ACC112 (cell line): ENCODE measurements at regions not wholly inside any gene's neighbourhood (a gene's known extent, or its start where the extent isn't known, plus 50 kb on each side); places are given as distances from the start of the nearest gene placed in this dataset.

Experiments
- H2AFZ ChIP-seq: fragments of 200-600 bp; sonication (generic); one replicate; pipeline ENCODE4 v1.6.0; 2017; ENCODE audit warnings: antibody characterized with exemption, low read length; ENCODE audit not compliant: unreplicated experiment
- H3K27ac ChIP-seq: fragments of 200-600 bp; sonication (generic); 2 replicates; pipeline ENCODE4 v1.5.1; 2014; ENCODE audit warnings: low read depth, mild to moderate bottlenecking, antibody characterized with exemption, low read length, moderate library complexity
- H3K27me3 ChIP-seq: fragments of 200-600 bp; sonication (generic); 2 replicates; pipeline ENCODE4 v1.6.1; 2014; ENCODE audit warnings: mild to moderate bottlenecking, antibody characterized with exemption, low read length, moderate library complexity, mixed read lengths; ENCODE audit not compliant: insufficient read depth
- H3K36me3 ChIP-seq: fragments of 200-600 bp; sonication (generic); 2 replicates; pipeline ENCODE4 v1.6.1; 2016; ENCODE audit warnings: mild to moderate bottlenecking, antibody characterized with exemption, low read length, moderate library complexity, mixed read lengths; ENCODE audit not compliant: insufficient read depth
- H3K4me1 ChIP-seq: fragments of 200-600 bp; sonication (generic); one replicate; pipeline ENCODE4 v1.6.1; 2016; ENCODE audit warnings: low read length, mixed read lengths; ENCODE audit not compliant: insufficient read depth, unreplicated experiment, control insufficient read depth
- H3K4me3 ChIP-seq: fragments of 200-600 bp; sonication (generic); 2 replicates; pipeline ENCODE4 v1.5.1; 2014; ENCODE audit warnings: mild to moderate bottlenecking, low read depth, low read length
- H3K79me2 ChIP-seq: fragments of 200-600 bp; sonication (generic); one replicate; pipeline ENCODE4 v1.6.0; 2016; ENCODE audit warnings: low read length; ENCODE audit not compliant: control insufficient read depth, unreplicated experiment, insufficient read depth

DNA sequence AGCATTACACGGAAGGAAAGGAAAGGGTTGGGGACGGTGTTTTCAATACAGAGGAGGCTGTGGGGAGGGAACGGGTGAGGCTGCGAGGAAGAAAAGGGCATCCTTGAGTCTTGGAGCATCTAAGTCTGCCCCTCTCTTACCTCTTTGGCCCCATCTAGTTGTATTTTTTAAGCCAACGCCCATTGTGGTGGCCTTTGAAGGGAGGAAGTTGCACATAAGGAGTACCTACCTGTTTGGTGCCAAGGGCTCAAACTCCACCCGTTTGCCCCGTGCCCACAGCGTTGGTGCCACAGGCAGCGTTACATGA lies 146.1 kb upstream of the UMPS start:
- H3K27ac ChIP-seq: no peak overlapping the region
- peak overlapping the region; percentile 75 for H3K4me3 ChIP-seq
- H3K4me1 ChIP-seq: peaks cover 4% of the 10 kb centered on the region
- peaks cover 52% of the 10 kb centered on the region for H3K27me3 ChIP-seq
- H3K79me2 ChIP-seq: no peaks in the 10 kb centered on the region
- no peaks in the 10 kb centered on the region for H3K36me3 ChIP-seq
- no peak overlapping the region for H2AFZ ChIP-seq

DNA sequence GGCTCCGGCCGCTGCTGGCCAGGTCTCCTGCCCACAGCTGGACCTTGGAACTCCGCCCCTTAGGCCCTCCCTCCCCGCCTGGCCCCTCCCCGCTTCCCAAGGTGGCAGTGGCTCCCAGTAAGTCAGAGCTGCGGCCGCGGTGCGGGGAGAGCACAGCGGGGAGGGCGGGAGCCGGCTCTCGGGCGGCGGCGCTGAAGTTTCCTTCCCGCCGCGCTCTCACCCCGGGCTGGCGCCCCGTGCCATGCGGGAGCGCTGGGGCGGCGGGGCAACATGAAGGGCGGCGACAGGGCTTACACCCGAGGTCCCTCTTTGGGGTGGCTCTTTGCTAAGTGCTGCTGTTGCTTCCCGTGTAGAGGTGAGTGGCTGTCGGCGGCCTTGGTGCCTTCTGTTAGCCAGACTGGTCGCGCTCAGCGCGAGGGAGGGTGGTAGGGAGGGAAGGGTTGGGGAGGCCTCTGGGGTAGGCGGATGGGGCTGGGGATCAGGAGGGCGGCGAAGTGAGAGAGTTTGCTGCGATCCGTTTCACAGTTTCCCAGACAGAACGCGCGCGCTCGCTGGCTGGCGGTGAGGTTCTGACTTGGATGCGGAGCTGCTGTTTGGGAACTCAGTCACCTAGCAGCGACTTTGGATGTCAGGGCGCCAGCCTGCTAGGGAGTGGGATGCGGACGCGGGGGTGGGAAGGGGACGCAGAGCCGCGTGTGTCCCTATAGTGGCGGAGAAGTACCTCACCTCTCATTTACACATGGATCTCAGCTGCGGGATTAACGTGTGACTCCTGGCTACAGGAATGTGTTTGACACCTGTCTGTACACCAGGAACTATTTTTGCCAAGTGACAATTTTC lies 145.5 kb upstream of the UMPS start:
- Histone ChIP-seq H3K27ac (no peak overlapping the region), H3K27me3 (peaks cover 57% of the 10 kb centered on the region), H3K79me2 (no peaks in the 10 kb centered on the region), H2AFZ (peak overlapping the region; percentile 23), H3K4me1 (peaks cover 4% of the 10 kb centered on the region), H3K4me3 (peak overlapping the region; percentile 75), H3K36me3 (no peaks in the 10 kb centered on the region)

DNA sequence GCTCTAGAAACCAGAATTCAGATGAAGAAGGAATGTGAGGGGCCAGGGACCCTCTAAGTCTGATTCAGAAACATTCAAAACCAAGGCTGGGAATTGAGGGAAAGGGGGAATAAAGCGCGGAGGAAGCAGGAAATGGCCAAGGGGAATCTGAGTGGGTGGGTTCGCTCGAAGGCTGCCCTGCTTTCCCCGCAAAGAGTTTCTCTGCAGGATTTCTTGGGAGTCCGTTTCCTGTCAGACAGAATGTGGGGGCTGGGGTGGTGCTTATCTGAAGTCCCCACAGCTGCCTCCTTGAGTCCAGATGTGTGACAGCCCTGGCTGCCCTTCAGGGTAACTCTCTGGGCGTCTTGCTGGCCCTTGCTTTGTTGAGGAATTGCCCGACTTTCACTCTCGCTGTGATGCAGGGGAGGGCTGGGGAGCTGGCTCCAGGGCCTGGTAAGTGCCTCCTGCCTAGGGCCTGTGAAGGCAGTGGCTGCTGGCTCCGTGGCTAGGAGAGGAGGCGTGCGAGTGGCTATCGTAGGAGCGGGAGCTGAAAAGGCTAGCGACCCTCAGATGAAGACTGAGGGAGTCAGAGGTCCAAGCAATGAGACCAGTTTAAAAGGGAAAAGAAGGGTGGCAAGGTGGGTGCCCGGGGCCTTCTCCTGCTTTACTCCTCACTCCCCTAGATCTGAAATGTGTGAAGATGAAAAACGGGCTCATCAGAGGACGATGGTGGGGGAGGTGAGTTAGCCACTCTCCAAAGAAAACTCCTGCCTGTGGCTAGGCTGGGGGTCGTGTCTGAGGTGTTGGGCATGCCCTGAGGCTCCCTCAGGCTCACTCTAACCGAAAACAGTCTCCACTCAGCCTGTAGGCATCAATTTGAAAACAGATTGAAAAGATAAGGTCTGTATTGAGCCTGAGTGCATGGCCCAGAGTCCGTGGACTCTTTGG lies 143.9 kb upstream of the UMPS start:
- Histone ChIP-seq H3K27ac (no peak overlapping the region), H3K4me1 (peaks cover 4% of the 10 kb centered on the region), H3K79me2 (no peaks in the 10 kb centered on the region), H3K36me3 (no peaks in the 10 kb centered on the region), H3K4me3 (no peak overlapping the region), H3K27me3 (peaks cover 63% of the 10 kb centered on the region), H2AFZ (no peak overlapping the region)

DNA sequence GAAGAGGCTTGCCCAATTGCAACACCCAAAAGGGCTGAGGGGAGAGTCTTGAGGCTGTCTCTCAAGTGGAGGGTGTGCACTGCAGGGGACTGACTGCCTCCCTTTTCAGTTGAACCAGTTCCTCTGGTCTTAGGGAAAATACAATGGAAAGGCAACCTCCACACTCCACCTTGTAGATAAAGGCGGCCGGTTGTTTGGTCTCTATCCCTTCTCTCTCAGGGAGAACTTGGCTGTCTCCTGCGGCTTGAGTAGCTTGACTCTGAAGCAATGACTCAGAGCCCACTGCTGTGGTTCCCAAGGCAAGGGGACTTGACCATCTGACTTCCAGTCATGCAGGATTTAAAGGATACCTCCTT lies 143.2 kb upstream of the UMPS start:
- Histone ChIP-seq H3K36me3 (no peaks in the 10 kb centered on the region), H3K79me2 (no peaks in the 10 kb centered on the region), H3K27me3 (peaks cover 66% of the 10 kb centered on the region), H3K27ac (no peak overlapping the region), H3K4me1 (peaks cover 4% of the 10 kb centered on the region), H2AFZ (no peak overlapping the region), H3K4me3 (no peak overlapping the region)

DNA sequence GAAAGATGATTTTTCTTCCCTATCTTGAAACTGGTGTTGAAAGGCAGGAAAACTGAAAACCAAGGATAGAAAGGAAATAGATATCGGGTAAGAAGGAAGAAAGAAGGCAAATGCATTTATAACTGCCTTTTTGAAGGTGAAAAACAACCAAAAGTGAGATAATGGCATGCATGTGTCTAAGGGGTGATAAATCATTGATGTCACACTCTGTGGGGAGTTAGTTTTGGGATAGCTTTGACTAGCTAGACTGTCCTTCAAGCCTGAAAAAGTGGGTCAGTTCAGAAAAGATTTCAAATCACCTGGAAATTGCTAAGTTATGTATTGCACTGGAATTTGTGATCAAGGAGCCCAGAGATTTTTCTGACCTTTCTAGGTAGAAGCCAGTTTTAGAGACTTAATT lies 142.2 kb upstream of the UMPS start:
- no peak overlapping the region for H2AFZ ChIP-seq
- no peak overlapping the region for H3K27ac ChIP-seq
- H3K4me1 ChIP-seq: no peaks in the 10 kb centered on the region
- peaks cover 69% of the 10 kb centered on the region for H3K27me3 ChIP-seq
- H3K4me3 ChIP-seq: no peak overlapping the region
- no peaks in the 10 kb centered on the region for H3K79me2 ChIP-seq
- no peaks in the 10 kb centered on the region for H3K36me3 ChIP-seq

DNA sequence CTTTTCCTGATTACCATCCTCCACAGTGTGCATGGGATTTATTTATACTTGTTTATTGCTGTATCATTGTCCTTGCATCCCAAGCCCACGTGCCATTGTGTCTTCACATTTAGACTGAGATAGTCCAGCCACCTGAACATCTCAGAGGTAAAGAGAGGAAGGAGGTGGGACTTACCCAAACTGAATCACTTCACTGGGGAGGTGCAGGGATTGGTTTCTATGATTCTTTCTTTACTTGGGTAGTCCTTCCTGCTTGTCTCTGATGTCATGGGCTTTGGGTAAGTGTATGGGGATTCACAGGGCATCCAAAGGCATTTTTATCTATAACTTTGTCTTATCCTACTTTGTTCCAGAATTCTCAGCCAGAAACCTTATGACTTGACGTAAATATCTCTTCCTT lies 141.5 kb upstream of the UMPS start:
- Histone ChIP-seq H3K36me3 (no peaks in the 10 kb centered on the region), H3K4me1 (no peaks in the 10 kb centered on the region), H2AFZ (no peak overlapping the region), H3K27me3 (peaks cover 67% of the 10 kb centered on the region), H3K4me3 (no peak overlapping the region), H3K27ac (no peak overlapping the region), H3K79me2 (no peaks in the 10 kb centered on the region)

DNA sequence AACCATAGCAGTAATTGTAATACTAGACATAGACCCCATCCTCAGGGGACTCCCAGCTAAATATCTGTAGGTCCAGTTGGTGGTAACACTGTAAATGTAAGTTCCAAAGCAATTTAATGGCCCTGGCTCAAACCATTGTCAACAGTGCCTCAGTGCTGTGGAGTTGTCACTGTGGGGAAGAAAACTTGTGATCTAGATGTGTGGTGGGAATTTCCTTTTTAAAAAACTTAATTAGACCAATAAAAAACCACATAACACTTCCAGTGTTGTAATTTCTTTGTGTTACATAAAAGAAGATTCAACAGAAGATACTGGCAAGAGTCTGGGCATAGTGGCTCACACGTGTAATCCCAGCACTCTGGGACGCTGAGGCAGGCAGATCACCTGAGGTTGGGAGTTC lies 138.6 kb upstream of the UMPS start:
- Histone ChIP-seq H2AFZ (no peak overlapping the region), H3K27ac (no peak overlapping the region), H3K27me3 (peaks cover 51% of the 10 kb centered on the region), H3K79me2 (no peaks in the 10 kb centered on the region), H3K36me3 (no peaks in the 10 kb centered on the region), H3K4me3 (no peak overlapping the region), H3K4me1 (no peaks in the 10 kb centered on the region)

DNA sequence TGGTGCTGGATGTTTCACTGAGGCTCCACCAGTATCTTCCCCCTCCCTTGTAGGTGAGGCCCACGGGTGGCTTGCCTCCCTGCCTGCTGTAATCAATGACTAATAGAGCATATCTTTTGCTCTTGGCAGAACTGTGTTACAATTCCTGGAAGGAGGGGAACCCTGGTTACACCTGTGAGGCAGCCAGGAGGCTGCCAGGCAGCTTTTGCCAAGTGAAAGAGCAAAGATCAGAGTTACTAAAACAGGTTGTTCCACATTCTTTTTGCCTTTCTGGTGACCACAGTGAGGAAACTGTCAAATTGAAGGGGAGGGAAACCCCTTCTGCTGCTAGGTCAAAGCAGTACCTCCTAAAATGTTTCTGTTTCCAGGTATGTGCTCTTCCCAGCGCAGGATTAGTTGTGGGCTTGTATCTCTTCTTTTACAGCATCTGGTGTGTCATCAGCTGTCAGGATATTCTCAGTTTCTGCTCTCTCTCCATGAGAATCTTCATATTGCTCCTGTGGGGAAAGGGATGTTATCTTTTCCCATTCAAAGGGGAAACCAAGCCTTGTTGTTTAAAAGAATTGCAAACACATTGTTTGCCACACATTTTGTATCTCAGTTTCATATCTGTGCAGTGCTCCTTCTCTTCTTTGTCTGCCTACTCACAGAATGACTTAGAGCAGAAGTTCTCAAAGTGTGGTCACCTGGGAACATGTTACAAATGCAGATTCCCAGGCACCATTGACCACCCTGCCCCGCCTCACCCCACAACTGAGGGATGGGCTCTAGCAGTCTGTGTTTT lies 137.4 kb upstream of the UMPS start:
- Histone ChIP-seq H3K36me3 (no peaks in the 10 kb centered on the region), H2AFZ (no peak overlapping the region), H3K79me2 (no peaks in the 10 kb centered on the region), H3K4me3 (no peak overlapping the region), H3K4me1 (no peaks in the 10 kb centered on the region), H3K27me3 (peaks cover 42% of the 10 kb centered on the region), H3K27ac (no peak overlapping the region)

DNA sequence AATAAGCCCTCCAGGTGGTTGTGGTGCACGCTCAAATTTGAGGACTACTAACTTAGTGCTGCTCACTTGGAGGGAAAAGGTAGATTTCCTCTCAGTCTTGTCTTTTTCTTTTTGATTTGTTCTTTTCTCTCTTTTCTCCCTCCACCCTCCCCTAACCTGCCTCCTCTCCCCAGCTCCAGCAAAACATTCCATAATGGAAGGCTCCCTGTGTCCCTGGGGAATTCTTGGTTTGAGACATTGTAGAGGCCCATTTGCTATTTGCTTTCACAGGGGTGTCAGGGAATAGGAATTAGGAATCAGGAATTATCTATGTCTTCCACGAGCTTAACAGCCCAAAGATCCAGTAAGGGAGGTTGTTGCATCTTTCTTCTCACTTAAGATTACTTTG lies 136.8 kb upstream of the UMPS start:
- H2AFZ ChIP-seq: no peak overlapping the region
- H3K79me2 ChIP-seq: no peaks in the 10 kb centered on the region
- H3K4me3 ChIP-seq: no peak overlapping the region
- H3K4me1 ChIP-seq: no peaks in the 10 kb centered on the region
- no peaks in the 10 kb centered on the region for H3K36me3 ChIP-seq
- no peak overlapping the region for H3K27ac ChIP-seq
- H3K27me3 ChIP-seq: peaks cover 38% of the 10 kb centered on the region

DNA sequence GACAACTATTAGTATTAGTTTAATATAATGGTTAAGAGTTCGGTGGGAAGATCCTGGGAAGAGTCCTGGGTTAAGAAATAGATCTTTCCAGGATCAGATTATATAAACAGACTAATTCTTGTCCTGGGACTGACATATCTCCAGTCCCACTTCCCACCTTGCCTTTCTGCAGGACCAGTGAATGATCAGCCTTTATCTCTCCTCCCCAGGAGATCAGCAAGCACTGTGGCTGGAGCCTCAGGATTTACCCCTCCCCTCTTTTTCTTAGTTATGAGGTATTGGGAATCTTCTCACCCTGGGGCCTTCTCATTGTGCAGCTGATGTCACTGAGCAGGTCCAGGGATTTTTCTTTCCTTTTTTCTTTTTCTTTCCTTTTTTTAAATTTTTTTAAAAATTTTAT lies 135.7 kb upstream of the UMPS start:
- peaks cover 2% of the 10 kb centered on the region for H3K4me1 ChIP-seq
- no peak overlapping the region for H3K4me3 ChIP-seq
- H3K27ac ChIP-seq: no peak overlapping the region
- no peaks in the 10 kb centered on the region for H3K36me3 ChIP-seq
- H3K79me2 ChIP-seq: no peaks in the 10 kb centered on the region
- H2AFZ ChIP-seq: no peak overlapping the region
- H3K27me3 ChIP-seq: peaks cover 33% of the 10 kb centered on the region
